Endothelial cell (in vitro differentiated cells): ENCODE measurements at regions not wholly inside any gene's neighbourhood (a gene's known extent, or its start where the extent isn't known, plus 50 kb on each side); places are given as distances from the start of the nearest gene placed in this dataset.
A peak's percentile ranks its signal among the peaks of the same experiment; 100 is the strongest.
"Not testable (repeated sequence)": the region's sequence is repeated elsewhere in the genome, so short reads cannot be mapped to it uniquely, and the experiment has no call there.

Experiments used
- DNase-seq: peaks from one replicate; pipeline ENCODE4 v3.0.0; 2021; ENCODE audit warnings: low spot score
- H3K27ac Mint-ChIP-seq: one replicate; pipeline ENCODE4 v1.8.0; 2021; ENCODE audit warnings: mixed read lengths, inconsistent platforms; ENCODE audit not compliant: unreplicated experiment
- H3K27me3 Mint-ChIP-seq: one replicate; pipeline ENCODE4 v1.8.0; 2021; ENCODE audit warnings: mild to moderate bottlenecking, moderate library complexity, mixed read lengths, inconsistent platforms; ENCODE audit not compliant: unreplicated experiment
- H3K36me3 Mint-ChIP-seq: one replicate; pipeline ENCODE4 v1.8.0; 2021; ENCODE audit warnings: mild to moderate bottlenecking, low read depth, mixed read lengths, inconsistent platforms; ENCODE audit not compliant: unreplicated experiment
- H3K4me1 Mint-ChIP-seq: one replicate; pipeline ENCODE4 v1.8.0; 2021; ENCODE audit warnings: mild to moderate bottlenecking, mixed read lengths, inconsistent platforms; ENCODE audit not compliant: unreplicated experiment
- H3K4me3 Mint-ChIP-seq: one replicate; pipeline ENCODE4 v1.8.0; 2021; ENCODE audit warnings: mild to moderate bottlenecking, mixed read lengths, inconsistent platforms; ENCODE audit not compliant: unreplicated experiment
- H3K9me3 Mint-ChIP-seq: one replicate; pipeline ENCODE4 v1.8.0; 2021; ENCODE audit warnings: mixed read lengths, inconsistent platforms; ENCODE audit not compliant: unreplicated experiment
- CTCF ChIP-seq: fragments of 200-600 bp; sonication (generic); IDR thresholded peaks from one replicate; pipeline ENCODE4 v1.5.0; 2021; ENCODE audit warnings: antibody characterized with exemption; ENCODE audit not compliant: unreplicated experiment

DNA sequence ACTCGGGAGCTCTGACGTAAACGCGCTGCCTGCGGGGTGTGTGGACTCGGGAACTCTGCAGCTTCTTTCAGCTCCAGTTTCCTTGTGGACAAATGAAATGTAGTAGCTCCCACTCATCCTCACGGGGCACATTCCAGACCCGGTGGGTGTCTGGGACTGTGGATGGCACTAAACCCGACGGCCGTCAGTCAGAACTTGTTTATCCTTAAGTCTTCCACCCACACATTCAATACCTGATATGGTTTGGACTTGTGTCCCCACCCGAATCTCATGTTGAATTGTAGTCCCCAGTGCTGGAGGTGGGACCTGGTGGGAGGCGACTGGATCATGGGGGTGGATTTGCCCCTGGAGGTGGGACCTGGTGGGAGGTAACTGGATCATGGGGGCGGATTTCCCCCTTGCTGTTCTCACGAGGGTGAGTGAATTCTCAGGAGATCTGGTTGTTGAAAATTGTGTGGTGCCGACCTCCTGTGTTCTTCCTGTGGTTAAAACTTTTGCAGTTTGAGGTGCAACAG, 81.2 kb upstream of the SNTG2 start:
- Mint-ChIP-seq H3K9me3 (no peaks in the 10 kb centered on the region), H3K36me3 (peaks cover 3% of the 10 kb centered on the region), H3K4me3 (no peak overlapping the region), H3K4me1 (peaks cover 31% of the 10 kb centered on the region), H3K27ac (peak overlapping the region; percentile 57), H3K27me3 (peaks cover 7% of the 10 kb centered on the region)
- no peak for DNase-seq
- TF ChIP-seq CTCF, result no peak

DNA sequence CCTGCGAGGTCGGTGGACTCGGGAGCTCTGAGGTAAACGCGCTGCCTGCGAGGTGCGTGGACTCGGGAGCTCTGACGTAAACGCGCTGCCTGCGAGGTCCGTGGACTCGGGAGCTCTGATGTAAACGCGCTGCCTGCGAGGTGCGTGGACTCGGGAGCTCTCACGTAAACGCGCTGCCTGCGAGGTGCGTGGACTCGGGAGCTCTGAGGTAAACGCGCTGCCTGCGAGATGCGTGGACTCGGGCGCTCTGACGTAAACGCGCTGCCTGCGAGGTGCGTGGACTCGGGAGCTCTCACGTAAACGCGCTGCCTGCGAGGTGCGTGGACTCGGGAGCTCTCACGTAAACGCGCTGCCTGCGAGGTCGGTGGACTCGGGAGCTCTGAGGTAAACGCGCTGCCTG, 81.8 kb upstream of the SNTG2 start:
- not testable (repeated sequence) for DNase-seq, H3K27ac Mint-ChIP-seq, H3K36me3 Mint-ChIP-seq, H3K4me3 Mint-ChIP-seq, H3K9me3 Mint-ChIP-seq, H3K27me3 Mint-ChIP-seq
- peaks cover 31% of the 10 kb centered on the region for H3K4me1 Mint-ChIP-seq

- H3K9me3 Mint-ChIP-seq, result no peaks in the 10 kb centered on the region
- H3K36me3 Mint-ChIP-seq, result peaks cover 3% of the 10 kb centered on the region
- peak overlapping the region; percentile 70 for H3K27ac Mint-ChIP-seq
- H3K27me3 Mint-ChIP-seq, result peaks cover 9% of the 10 kb centered on the region
- peak overlapping the region; percentile 39 for H3K4me3 Mint-ChIP-seq
- no peak for DNase-seq
- no peak for TF ChIP-seq CTCF
- H3K4me1 Mint-ChIP-seq, result peaks cover 39% of the 10 kb centered on the region
Measured at GRCh38 chr2:867296-867695, 83.4 kb upstream of the SNTG2 start.

- DNase-seq, result no peak
- Mint-ChIP-seq H3K27ac (peak overlapping the region; percentile 70), H3K27me3 (peaks cover 8% of the 10 kb centered on the region), H3K36me3 (peaks cover 3% of the 10 kb centered on the region), H3K4me1 (peaks cover 39% of the 10 kb centered on the region), H3K9me3 (no peaks in the 10 kb centered on the region), H3K4me3 (peak overlapping the region; percentile 39)
- TF ChIP-seq CTCF, result no peak
Measured at GRCh38 chr2:866887-867286, 83.8 kb upstream of the SNTG2 start.

- H3K4me3 Mint-ChIP-seq, result peak overlapping the region; percentile 39
- peaks cover 3% of the 10 kb centered on the region for H3K36me3 Mint-ChIP-seq
- H3K27me3 Mint-ChIP-seq, result peaks cover 8% of the 10 kb centered on the region
- TF ChIP-seq CTCF, result no peak
- DNase-seq, result no peak
- H3K4me1 Mint-ChIP-seq, result peaks cover 33% of the 10 kb centered on the region
- H3K9me3 Mint-ChIP-seq, result no peaks in the 10 kb centered on the region
- H3K27ac Mint-ChIP-seq, result peak overlapping the region; percentile 75
Measured at GRCh38 chr2:866009-866680, 84.5 kb upstream of the SNTG2 start.
